Breast epithelium (tissue), 3 donors: ENCODE measurements at regions not wholly inside any gene's neighbourhood (a gene's known extent, or its start where the extent isn't known, plus 50 kb on each side); places are given as distances from the start of the nearest gene placed in this dataset.

Source experiments
- CTCF ChIP-seq, 3 donors: fragments of 450-650 bp; IDR thresholded peaks; one replicate each; pipeline ENCODE4 v1.5.1; 2016 to 2017; ENCODE audit warnings: antibody characterized with exemption in 3 of 3, mild to moderate bottlenecking in 3 of 3, moderate library complexity in 3 of 3
- POLR2AphosphoS5 ChIP-seq, 3 donors: sonication (generic); formaldehyde crosslinking; IDR thresholded peaks; one replicate each; pipeline ENCODE4 v1.6.1; 2017; ENCODE audit warnings: antibody characterized with exemption in 3 of 3

- TF ChIP-seq CTCF (IDR thresholded peaks at IDR 0.05) (no peak), POLR2AphosphoS5 (IDR thresholded peaks at IDR 0.05) (no peak)
Measured at GRCh38 chr2:183532514-183532913, 408.3 kb downstream of the NUP35 start.
